Amygdala (tissue), 56 donors: ENCODE measurements at regions not wholly inside any gene's neighbourhood (a gene's known extent, or its start where the extent isn't known, plus 50 kb on each side); places are given as distances from the start of the nearest gene placed in this dataset.
A peak's percentile ranks its signal among the peaks of the same experiment; 100 is the strongest.

ENCODE experiments used
- DNase-seq, 56 donors: peaks; one replicate each; lab custom pipeline; 2025; lab: John Stamatoyannopoulos, UW

DNA sequence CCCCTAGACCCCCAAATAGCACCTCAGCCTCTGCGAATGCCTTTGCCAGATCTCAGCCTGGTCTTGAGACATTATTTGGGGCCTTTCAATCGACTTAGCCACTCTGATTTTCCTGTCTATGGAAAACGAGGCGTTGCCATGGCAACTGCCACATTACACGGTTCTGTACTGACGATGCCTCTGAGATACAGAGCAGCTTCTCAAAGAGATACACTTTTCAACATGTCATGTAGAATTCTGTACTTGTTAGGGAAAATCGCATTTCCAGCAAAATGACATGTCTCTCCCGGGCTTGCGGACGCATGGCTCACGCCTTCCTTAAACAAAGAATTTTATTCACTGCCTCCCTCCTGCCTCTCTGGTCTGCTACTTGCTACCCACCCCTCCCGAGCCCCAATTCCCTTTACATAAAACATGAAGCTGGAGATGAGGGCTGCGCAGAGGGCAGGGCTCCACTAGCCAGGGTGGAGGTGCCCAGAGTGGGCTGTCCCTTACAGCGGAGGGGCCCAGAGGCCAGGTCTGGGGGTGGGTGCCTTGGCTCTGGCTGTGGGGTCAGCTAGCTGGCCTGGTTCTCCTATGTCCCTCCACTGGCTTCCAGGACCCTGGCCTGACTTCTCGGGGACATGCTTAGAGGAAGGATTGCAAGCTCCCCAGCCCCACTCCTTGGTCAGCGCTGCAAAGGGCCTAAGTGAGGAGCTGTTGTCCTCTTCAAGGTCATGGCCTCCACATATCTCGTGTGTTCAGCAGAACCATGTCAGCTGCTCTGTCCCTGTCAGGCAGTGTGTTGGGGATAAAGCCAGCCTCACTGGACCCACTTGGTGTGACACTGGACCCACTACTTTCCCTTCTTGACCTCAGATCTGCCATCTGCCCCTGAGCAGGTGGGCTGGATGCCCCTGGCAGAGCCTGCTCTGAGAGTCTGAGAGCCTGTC is 342.5 kb downstream of the RPS24 start:
- DNase-seq: peak in 26 of 56 donors; percentile 10 to 75 (median 36)

DNA sequence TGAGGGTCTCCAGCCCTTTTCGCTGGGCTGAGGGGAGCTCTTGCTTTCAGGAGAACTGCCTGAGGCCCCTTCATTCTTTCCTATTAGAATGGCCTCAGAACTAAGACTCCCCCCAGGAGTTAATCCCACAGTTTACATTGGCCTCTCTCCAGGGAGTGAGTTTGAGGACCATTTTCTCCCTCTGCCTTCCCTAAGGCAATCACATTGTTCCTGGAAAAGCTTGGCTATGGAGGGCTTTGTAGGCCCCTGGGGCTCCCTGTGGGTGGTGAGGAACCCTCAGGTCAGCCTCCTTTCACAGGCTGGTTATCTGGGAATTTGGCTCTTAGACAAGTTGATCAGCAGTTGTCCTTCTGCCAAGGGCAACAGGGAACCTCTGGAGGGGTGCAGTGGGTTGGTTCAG is 343.7 kb downstream of the RPS24 start:
- DNase-seq: no peak

DNA sequence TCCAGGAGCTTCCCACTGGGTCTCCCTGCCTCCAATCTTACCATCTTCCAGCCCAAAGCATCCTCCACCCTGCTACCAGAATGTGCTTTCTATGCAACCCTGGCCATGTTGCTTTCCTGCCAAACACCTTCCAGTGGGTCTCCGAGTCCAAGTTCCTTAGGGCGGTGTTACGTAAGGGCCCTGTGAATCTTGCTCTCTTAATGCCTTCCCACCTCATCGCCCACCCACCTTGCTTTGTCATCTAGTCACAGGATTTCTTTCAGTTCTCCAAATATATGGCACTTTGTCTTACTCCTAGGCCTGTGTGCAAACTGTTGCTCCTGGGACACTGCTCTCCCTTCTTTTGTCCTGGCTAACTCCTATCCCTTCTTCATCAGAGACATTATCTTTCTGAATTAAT is 344.5 kb downstream of the RPS24 start:
- DNase-seq: no peak

DNA sequence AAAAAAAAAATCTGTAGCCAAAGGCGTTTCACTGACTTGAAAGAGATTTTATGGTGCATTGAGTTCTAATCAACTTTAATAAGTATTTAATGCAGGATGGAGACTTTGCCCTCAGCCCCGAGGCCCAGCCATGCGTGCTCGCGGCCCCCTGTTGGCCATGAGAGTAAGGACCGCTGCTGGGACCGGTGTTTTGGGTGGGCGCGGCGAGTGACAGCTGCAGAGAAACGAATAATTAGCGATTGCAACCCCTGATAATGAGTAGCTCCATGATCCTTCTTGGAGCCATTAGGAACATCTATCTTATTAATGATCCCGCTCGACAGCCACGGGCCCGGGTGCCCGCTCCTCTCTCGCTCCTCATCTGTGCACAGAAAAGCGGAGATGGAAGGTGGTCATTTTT is 347.4 kb downstream of the RPS24 start:
- DNase-seq: no peak

DNA sequence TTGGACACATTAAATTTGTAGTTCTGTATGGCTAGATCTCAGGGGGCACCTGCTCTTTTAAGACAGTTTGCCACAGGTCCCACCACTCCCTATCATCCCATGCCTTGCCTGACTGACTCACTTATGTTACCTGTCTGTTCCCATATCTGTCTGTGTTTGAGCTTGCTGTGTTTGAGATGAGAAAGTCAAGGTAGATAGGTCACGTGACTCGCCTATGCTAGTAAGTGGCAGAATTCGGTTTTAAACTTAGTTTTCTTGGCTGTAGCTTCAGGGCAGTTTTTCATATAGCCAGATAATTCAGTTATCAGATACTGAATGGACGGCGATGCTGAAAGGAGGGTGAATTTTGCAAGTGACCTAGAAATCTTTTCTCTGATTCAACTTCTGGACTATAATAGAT is 348.4 kb downstream of the RPS24 start:
- DNase-seq: no peak

DNA sequence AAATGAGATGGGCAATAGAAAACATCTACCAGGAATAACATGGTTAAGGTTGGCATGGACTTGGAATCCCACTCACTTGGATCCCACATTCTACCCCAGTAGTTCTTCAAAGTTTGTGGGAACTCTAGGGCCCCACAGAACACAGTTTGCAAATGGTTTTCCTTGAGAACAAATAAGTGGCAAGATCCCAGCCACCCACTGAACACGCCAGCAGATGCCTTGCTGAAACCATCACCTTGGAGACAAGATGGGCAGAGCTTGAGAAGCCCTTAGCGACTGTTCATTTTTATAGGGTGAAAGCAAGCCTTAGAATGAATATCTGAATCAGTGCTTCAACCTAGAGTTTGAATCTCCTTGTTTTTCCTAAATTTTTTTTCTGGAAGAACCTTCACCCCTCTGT is 349.1 kb downstream of the RPS24 start:
- peak in 31 of 56 donors; percentile 6 to 64 (median 28) for DNase-seq

DNA sequence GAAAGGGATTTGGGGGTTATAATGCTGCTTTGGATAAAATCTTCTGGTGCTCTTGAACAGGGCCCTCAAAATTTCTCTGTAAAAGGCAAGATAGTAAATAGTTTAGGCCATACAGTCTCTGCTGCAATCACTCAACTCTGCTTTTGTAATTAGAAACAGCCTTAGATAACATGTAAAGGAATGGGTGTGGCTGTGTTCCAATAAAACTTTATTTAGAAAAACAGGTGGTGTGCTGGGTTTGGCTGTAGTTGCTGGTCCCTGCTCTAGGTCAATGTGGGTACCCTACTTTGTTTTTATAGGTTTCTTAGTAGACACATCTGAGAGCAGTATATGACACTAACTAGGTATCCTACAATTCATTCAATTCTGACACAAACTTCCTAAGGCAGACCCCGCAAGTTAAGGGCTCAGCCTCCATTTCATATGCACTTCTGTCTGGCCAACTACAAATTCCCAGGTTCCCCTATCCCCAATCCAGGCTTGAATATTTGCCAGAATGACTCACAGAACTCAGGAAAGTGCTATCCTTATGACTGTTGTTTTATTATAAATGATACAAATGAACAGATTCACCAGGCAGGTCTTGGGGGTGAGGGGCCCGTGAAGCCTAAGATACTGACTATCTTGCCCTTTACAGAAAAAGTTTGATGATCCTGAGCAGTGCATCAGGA is 349.9 kb downstream of the RPS24 start:
- DNase-seq: no peak

DNA sequence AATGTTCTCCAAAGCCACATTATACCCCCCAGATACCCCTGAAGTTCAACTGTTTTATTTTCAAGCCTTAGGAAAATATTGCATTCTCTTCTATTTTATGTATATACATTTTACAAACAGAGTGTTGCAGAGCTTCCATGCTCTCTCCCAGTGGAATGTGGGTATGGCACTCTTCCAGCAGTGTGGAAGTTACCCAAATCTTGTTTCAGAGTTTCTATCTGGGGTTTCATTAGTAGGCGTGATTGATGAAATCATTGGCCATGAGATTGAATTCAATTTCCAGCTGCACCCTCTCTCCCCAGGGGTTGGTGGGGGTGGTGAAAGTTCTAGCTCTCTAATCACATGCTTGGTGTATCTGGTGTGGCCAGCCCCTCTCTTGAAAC is 350.4 kb downstream of the RPS24 start:
- DNase-seq: peak in 2 of 56 donors; percentile 8 to 14

DNA sequence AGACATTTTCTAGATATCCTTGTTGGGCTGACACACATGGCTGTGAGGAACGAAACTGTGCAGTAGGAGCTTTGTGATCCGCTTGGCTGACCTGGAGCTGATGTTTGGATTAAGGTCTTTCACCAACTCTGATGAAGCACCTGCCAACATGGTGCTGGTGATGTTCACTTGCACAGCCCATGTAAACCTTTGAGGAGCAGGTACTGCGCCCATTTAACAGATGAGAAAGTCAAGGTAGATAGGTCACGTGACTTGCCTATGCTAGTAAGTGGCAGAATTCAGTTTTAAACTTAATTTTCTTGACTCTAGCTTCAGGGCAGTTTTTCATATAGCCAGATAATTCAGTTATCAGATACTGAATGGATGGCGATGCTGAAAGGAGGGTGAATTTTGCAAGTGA is 351.9 kb downstream of the RPS24 start:
- DNase-seq: no peak

DNA sequence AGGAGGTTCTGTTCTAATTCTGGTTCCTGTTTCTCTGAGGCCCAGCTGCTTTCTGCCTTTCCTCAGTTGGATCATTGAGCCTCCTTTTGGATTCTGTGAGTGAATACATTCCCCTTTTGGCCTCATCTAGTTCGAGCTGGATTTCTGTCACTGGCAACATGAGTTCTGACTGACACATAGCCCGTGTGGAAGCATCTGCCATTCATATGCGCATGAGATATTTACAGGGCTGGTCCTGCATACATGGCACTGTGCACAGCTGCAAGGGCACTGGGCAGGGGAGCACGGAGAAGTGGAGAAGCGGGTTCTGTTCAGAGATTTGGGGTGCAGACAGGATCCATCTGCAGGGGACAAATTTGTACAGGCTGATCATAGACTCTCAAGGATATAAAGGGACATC is 352.8 kb downstream of the RPS24 start:
- DNase-seq: no peak

DNA sequence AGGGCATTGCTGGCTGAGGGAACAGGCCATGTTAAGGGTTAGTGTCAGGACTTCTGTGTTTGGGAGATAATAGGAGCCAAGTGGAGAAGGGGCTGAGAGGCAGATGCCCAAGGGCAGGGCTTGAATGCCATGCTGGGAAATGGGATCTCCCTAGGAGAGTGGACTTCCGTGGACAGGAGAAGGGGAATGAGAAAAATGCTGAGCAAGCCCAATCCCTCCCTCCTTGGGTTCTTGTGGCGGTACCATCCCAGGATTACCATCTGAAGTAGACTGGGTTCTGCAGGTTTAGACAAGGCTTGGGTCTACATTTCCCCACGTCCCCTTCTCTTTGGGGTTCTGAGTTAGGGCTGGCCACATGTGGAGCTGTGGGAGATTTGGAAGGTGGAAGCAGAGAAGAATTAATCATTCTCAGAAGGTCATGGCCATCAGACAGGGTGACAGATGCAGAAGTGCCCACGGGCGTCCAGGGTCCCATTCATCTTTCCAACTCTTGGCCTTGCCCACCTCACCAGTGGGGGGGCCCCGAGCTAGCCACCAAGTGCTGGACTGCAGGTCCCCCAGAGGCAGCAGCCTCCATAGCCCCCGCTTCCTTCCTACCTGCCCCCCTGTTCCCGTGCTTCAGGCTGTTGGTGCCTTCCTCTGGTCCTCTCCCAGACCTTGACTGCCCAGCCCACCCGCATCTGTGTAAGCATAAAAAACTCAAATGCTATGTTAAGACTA is 354.8 kb downstream of the RPS24 start:
- no peak for DNase-seq

DNA sequence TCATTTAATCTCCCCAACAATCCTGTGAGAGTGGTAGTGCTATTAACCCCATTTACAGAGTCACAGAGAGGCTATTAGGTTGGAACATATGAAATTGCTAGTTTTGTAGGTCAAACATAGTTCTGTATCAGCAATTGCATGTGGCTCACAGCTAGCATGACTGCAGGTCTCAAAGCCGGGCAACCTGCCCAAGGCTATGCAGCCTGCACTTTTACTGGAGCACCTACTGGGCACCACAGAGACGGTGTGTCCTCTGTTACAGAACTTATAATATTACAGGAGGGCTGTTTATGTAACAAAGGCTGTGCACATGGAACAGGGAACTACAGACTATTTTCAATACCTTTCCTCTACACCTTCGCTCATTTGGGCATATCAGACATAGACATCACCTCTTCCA is 355.8 kb downstream of the RPS24 start:
- no peak for DNase-seq

DNA sequence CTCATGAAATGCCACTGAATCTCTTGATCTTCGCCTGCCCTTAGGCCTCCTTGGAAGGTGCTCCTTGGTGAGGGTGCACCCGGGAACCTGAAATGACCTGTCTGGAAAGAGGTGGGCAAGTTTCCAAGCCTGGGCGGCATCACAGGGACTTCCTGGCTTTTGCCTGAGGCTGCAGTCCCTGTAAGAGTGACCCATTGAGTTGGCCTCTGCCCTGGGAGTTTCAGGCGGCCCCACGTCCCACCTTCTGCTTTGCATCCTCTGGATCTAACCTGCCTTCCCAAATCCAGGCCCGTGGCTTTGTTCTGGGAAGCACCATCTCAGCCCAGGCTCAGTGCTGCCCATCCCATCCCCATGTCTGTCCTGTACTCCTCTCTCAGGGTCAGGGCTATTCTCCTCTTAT is 356.4 kb downstream of the RPS24 start:
- DNase-seq: no peak

DNA sequence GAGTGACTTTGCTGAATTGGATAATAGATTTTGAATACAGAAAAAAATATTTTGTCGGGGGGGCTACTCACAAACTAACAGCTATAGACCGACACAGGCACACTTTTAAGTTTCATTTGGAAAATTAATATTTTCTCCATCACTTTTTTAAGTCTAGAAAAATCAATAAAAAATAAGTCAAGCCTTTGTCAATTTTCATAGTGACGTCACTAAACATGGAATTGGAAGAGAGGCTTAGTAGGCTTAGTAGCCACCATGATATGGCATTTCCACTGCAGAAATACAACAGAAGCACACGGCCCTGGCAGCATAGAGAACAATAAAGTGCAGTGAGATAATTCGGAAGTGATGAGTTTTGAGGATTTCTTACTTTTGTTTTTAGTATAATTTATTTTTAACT is 357.2 kb downstream of the RPS24 start:
- no peak for DNase-seq

DNA sequence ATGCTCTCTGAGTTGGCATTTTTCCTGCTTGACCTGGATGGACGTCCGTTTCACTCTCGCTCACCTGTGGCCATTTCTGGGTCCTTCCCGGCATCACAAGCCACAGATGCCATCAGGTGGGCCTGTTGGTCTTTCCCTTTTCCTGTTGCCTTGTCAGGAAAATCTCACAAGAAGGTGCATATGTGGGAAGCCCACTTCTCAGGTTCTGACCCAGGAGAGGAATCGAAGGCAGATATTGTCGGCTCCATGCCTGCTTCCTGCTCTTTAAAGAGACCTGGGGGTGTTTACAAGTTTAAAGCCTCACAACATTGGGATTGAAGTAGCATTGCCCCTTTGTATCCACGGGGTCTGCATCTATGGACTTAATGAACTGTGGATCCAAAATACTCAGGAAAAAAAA is 357.9 kb downstream of the RPS24 start:
- DNase-seq: no peak

DNA sequence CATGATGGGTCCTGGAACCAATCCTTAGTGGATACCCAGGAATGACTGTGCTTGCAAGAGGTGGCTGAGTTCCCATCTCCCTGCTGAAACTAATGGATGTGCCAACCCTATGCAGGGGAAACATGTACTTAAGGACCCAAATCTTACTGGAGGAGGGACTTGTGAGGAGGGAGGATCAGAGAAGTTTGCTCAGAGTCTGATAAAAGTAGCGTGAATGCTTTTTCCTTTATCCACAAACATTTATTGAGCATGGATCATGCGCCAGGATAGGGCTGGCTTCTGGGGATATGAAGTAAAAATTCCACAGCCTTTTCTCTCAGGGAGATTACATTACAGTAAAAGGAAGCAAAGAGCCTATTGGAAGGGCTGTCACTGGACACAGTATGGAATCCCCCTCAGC is 358.5 kb downstream of the RPS24 start:
- no peak for DNase-seq

DNA sequence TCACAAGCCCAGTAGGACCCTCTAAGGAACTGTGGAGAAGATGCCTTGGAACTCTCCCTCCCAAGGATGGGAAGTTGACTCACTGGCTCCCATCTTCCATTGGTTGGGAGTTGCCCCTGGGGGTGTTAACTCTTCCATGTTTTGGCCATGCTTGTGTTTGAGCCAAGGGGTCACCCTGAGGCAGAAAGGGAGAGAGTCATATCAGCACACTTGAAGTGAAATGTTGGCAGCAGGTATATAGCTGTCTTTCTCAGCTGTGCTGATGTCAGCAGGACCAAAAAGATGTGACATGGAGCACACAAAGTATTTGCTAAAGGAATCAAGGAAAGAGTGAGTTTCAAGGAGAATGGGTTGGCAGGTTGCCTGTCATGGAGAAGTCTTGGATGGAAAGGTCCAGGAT is 359.4 kb downstream of the RPS24 start:
- DNase-seq: no peak

DNA sequence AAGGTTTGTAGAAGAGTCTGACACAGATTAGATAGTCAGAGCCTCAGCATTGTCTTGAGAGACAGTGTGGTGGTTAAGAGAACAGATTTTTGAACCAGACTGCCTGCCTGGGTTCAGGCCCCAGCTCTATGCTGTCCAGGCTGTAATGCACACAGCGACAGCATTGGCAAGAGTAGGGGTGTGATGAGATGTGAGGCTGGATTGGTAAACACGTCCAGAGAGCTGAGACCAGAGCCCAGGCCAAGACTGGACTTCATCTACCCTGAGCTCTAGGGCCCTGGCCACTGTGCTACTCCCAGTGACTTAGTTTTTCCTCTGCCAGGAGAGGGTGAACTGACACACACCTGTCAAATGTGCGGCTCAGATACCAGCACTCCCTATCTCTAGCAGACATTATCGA is 360.4 kb downstream of the RPS24 start:
- DNase-seq: no peak

DNA sequence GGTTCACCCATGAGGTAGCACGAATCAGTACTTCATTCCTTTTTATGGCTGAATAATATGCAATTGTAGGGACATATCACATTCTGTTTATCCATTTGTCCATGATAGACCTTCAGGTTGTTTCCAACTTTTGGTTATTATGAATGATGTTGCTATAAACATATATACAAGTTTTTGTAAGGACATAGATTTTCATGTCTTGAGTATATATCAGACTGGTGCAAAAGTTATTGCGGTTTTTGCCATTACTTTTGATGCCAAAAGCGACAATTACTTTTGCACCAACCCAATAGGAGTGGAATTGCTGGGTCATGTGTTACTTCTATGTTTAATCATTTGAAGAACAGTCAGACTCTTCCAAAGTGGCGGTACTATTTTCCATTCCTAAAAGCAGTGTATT is 361.5 kb downstream of the RPS24 start:
- no peak for DNase-seq

DNA sequence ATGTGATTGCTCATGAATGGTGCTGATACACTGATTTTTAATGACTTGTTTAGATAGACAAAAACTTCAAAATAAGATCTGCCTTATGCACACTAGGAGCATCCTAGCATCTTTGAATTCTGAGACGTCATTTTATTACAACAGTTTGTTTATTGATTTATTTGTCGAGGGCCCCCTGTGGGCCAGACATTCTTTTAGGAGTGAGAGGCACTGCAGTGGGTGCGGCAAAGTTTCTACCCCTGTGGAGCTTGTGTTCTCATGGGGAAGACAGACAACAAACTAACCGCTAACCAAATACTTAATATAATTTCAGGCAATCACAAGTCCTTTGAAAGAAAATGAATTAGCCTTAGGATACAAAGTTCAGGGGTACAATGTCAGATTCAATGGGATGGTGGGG is 363.1 kb downstream of the RPS24 start:
- DNase-seq: no peak

DNA sequence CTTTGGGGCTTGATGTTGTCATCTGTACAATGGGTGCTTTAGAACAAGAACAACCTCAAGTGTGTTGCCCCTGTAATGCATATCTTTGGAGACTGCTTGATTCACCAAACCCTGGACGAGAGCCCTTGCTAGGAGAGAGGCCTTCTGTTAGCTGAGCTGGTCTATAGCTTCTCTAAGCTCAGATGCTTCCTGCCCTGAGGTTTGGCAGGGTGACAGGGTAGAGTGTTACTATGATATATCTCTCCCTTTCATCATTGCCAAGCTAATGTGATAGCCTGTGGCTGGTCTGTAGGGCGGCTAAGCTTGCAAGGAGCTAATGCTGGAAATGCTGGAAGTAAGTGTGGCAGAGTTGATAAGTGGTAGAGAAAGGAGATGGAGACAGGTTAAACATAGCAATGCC is 364.1 kb downstream of the RPS24 start:
- no peak for DNase-seq

DNA sequence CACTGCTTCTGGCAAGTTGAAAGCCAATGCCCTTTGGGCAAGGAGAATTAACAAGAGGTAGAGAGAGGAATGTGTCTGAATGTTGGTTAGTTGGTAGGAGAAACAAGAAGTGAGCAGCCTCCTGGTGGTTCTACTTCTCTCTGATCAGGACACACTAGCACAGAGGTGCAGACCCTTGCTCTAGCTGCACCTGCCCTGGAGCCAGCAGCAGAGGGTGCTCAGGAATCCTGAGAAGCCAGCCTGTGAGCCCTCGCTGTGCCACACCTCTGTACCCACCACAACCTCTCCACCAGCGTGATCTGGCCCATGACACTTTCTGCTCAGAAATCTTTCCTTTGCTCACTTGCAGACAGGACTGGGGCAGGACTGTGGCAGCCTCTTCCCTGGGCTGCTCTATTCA is 364.7 kb downstream of the RPS24 start:
- no peak for DNase-seq
